Left ventricle myocardium superior (tissue), 1 donor: ENCODE measurements at regions not wholly inside any gene's neighbourhood (a gene's known extent, or its start where the extent isn't known, plus 50 kb on each side); places are given as distances from the start of the nearest gene placed in this dataset.

Experiments
- ATAC-seq: fragments of 200-7000 bp; cut with Tn5 transposase; one replicate; pipeline ENCODE4 v1.9.1; 2020; ENCODE audit warnings: mild to moderate bottlenecking, moderate library complexity
- DNase-seq: peaks from one replicate; pipeline ENCODE4 v3.0.0-alpha.2; 2020
- intact Hi-C: fragments of 100-400 bp; cut with micrococcal nuclease; formaldehyde crosslinking; loops from one replicate; pipeline ENCODE4 v1.11.0; 2022
- donor health status: DM: no; HTN: yes; CAD: no; lungs with severe emphysema.

DNA sequence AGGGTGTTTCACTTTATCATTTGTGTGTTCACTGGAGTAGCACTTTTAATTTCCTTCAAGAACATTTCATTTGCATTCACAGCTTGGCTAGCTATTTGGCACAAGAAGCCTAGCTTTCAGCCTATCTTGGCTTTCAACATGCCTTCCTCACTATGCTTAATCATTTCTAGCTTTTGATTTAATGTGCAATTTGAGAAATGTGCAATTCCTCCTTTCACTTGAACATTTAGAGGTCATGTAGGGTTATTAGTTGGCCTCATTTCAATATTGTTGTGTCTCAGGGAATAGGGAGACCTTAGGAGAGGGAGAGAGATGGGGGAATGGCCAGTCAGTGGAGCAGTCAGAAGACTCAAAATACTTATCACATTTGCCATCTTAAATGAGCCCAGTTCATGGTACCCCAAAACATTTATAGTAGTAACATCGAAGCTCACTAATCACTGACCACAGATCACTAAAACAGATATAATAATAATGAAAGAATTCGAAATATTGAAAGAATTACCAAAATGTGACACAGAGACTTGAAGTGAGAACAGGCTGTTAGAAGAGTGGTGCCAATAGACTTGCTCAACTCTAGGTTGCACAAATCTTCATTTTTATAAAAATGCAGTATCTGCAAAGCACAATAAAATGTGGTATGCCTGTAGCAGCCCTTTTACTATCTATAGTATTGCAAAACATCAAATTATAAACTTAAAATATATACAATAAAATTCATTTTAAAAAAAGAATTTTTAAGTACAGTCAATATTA, 561.2 kb downstream of the METTL4 start:
- ATAC-seq (peak; percentile 86), DNase-seq (no peak)
- intact Hi-C loops, result loop anchor here (10.0 kb wide), 1 partner anchor 65 kb away; no protein-coding TSS in a partner anchor

DNA sequence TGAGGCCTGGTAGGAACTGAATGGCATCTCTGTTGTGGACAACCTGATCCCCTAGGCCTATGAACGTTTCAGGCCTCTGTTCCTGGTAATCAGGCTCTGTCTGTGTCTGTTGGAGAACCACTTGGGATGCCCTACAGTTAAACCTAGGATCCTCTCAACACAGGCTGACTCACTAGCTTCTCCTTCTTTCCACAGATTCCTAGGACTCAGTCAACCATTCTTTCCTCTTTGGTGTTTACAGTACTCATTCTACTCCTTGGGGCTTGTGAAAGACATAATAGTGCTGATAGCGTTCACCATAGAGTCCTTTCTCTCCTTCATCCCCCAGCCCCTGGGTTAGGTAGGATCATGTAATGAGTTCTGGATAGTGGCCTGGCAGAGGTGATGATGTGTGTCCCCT, 544.3 kb downstream of the METTL4 start:
- intact Hi-C loops, result no loop called here
- ATAC-seq, result no peak
- no peak for DNase-seq

DNA sequence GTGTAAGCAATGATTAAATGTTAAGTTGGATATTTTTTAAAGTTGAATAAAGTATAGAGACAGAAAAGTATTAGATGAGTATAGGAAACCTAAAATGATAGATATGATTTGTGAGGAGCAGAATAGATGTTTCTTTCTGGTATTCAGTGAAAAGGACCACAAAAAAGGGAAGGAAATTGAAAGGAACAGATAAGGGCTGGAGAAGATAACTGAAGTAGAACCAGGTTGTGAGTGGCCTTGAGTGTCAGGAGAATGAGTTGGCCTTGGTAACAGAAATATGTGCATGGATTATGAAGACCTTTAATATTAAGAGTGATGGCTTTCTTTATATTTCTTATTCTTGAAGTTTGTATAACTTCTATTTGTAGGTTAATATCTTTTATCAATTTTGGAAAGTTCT, 543.5 kb downstream of the METTL4 start:
- DNase-seq, result no peak
- intact Hi-C loops, result no loop called here
- ATAC-seq, result no peak

DNA sequence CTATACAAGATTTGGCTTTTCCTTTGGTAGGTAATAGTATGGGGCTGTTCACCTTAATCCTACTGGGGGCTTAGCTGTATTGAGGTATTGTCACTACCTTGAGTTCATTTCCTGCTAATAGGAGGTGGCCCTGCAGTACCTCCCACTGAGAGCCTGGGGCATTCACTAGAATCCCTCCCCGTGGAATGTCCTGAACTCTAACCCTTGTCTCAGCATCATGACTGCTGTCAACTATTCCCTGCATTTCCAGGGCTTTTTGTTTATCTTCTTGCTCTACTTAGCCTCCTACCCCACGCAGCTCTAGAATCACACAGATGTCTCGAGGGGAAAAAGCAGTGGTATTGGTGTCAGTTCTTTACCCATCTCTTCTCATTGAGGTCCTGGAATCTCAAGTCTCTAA, 542.3 kb downstream of the METTL4 start:
- DNase-seq (no peak), ATAC-seq (no peak)
- intact Hi-C loops, result no loop called here

DNA sequence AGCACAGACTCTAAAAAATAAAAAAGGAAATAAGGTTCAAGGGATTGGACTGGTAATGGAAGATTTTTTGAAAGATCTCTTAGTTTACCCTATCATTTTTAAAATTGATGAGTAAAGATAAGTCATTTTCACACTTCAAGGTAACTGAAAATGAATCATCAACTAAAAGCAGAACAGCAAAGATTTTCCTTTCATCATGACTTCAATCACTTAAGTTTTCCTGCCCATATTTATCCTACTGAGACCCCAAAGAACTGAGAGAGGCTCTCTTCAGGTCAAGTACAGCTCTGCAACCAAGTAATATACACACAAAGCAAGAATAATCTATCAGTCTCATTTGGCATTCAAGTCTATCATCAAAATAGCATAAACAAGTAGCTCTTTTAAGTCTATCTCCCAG, 540.7 kb downstream of the METTL4 start:
- intact Hi-C loops, result no loop called here
- ATAC-seq, result no peak
- DNase-seq, result no peak

DNA sequence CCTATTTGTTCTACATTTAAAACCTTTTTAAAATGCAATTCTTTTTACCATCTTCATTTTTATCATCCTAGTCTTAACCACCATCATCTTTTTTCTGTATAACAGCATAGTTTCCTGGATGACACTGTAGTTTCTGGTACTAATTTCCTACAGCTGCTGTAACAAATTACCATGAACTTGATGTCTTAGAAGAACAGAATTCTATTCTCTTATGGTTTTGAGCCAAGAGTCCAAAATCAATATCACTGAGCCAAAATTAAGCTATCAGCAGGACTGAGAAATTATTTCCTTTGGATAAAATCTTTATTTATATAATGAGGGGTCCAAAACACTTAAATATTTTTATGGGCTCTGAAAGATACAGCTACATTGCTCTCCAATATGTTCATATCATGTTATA, 539.3 kb downstream of the METTL4 start:
- ATAC-seq (no peak), DNase-seq (no peak)
- intact Hi-C loops, result no loop called here

DNA sequence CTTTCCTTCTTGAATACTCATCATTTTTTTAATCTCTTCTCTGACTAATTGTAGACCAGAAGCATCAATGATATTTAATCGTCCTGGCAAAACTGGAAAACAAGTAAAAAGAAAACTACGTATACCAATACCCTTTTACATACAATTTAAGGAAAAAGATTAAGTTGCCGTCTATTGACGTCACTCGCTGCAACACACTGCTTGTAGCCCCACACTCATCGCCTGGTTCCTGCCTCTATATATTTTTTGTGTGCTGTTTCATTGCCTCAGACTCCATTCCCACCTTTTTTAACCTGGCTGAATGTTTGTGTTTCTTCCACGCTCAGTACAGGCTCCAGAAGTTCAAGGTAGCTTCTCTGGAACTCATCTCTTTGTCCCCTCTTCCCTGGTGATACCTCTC, 536.2 kb downstream of the METTL4 start:
- DNase-seq (no peak), ATAC-seq (no peak)
- intact Hi-C loops, result no loop called here

DNA sequence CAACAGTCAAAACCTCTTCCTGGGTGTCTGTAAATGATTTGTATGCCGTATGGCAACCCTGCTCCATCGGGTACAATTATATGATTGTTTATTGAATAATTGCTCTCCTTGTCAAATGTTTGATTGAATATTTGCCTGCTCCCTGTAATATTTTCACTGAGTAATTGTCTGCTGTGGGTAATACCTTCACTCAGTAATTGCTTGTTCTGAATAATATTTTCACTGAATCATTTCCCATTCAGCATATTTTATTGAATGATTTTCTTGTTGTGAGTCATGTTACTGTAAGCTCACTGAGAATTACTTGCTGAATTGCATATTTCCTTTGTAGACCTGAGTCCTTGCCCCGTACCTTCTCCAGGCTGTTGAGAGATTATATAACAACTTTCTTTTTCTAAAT, 535.2 kb downstream of the METTL4 start:
- intact Hi-C loops, result no loop called here
- ATAC-seq, result no peak
- no peak for DNase-seq

DNA sequence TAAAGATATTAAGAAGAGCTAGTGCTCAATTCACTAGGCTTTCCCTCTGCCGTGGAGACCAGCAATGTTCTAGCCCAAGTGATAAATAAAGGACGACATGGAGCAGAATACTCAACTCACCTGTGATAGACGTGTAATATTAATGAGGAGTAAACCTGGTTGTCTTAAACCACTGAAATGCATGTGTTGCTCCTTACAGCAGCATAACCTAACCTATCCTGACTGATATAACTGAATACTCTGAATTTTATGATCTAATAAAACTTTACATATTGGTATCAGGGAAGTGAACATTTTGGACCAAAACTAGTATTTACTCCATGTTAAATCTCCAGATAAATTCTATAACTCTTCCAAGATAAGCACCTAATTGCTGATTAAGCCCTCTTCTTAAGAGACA, 531.0 kb downstream of the METTL4 start:
- no peak for ATAC-seq
- intact Hi-C loops, result no loop called here
- DNase-seq, result no peak

DNA sequence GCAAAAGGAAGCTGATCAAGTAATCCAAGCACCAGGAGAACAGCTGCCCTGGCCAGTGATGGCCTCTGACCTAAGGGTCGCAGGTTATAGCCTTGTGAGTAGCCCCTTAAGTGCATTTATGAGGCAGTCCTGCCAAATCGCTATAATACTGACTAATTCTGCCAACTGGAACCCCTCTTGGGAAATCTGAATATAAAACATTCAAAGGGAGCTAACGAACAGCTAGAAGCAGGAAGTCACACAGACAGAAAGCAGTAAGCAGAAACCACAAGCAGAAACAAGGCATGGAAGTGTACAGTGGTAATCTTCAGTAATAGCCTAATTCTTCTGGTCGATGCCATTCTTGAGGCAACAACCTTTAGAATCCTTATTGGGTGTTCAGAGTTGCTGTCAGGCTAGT, 521.3 kb downstream of the METTL4 start:
- DNase-seq, result no peak
- intact Hi-C loops, result no loop called here
- ATAC-seq, result peak; percentile 51

DNA sequence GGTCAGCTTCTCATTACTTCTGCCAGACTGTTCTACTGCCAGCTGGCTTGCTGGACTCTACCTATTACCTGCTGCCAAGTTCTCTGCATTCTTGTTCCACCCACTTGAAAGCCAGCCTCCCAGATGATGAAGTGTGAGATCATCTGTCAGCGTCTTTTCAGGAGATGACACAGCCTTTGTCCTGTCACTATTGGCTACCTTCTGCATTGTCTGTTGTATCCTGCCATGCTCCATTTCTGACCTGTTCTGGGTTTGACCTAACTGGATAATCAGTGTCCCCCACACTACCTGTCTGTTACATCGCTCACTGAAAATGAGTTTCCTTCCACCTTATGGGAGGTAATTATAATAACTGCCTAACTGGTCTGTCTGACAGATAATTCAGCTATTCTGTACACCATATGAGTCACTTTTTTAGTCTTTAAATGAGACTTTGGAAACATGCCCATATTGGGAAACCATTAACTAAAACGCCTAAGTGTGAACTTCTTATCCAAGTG, 520.6 kb downstream of the METTL4 start:
- intact Hi-C loops, result no loop called here
- ATAC-seq, result peak; percentile 50
- no peak for DNase-seq

DNA sequence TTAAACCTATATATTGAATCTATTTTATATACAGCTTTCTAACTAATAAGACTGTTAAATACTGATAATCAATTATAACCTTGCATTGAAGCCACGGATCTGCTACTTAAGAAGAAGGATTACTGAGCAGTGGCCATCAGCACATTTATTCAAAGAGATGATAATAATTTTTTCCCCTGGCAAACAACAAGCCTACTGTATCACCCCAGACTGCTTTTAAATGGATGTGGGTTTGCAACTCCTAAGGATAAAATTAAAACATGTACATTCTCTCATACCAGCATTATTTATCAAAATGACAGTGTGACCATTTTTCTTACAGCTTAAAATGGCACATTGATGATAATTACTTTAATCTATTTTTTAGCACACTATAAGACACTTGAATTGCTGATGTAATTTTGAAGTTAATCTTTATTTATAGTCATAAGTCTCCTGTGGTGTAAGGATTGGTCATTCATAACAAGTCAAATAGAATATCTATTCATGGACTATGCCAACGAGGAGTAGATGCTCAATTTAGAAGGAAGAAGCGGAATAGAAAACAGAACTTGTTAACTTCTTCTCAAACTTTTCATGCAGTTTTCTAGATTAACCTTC, 517.7 kb downstream of the METTL4 start:
- intact Hi-C loops, result no loop called here
- ATAC-seq, result no peak
- no peak for DNase-seq

DNA sequence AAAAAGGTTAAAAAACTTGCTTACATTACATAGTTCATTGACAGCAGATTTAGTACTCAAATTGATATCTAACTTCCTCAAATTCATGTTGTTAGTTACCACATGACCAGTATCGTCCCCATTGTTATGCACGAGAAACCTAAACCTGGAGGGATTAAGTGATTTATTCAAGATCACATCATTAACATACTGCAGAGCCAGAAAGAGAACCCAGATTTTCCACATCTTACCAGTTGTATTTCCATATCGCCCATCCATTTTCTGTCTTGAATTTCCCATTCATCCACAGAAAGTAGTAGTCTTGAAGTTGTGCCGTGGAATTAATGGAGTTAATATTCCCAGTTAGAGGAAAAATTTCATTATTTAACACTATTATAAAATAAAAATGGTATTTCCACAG, 512.0 kb downstream of the METTL4 start:
- ATAC-seq, result no peak
- intact Hi-C loops, result no loop called here
- DNase-seq, result no peak

DNA sequence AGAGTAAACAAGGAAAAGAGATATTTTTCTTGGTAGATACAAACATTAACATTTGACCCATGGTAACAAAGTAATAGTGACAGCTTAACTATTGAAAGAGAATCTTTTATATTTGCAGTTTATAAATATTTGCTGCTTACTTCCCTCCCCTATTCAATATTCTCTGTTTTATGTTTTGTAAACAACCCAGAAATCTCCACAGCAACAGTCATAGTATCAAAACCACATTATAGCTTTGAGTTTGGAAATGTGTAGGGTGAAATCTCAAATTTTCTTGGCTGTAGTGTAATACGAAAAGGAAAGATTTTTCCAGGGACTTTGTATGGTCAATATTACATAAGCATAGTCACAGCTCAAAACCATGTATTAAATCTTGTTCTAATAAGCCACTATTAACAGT, 511.2 kb downstream of the METTL4 start:
- intact Hi-C loops, result no loop called here
- no peak for DNase-seq
- no peak for ATAC-seq

DNA sequence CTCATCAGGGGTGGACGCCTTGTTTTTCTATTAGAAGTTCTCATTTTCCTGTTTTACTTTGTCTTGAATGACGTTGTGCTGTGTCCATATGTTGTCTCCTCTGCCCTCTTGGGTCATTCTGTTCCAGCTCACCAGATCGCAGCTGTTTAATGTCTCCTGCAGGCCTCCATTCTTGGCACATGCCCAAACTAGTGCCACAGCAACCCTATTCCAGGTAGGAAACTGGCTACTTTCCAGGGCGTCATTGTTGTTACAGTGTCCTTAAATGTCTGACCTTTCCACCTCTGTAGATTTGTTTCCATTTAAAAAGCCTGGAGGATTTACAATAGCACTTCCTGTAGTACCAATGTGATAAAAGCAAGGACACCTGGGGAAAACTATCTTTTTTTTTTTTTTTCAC, 500.7 kb downstream of the METTL4 start:
- ATAC-seq (no peak), DNase-seq (no peak)
- intact Hi-C loops, result loop anchor here (10.0 kb wide), 1 partner anchor 56 kb away; no protein-coding TSS in a partner anchor

DNA sequence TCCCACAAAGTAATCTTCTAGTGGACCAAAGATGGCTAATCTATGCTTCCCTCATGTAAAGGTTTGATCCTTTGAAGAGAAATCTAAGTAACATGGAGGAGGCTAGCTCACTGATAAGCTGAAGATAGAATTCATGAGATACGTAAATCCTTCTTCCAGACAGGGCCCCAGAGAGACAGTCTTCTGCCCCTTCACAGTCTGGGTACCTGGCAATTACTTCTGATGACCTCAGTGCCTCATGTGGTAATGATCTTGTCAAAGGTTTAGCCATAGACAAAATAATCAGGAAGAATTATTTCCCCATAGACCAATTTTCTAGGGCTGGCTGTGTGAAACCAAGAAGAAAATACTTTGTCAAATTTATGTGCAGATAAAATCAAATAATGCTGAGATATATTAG, 495.8 kb downstream of the METTL4 start:
- DNase-seq (no peak), ATAC-seq (no peak)
- intact Hi-C loops, result loop anchor here (10.0 kb wide), 1 partner anchor 61 kb away; no protein-coding TSS in a partner anchor

DNA sequence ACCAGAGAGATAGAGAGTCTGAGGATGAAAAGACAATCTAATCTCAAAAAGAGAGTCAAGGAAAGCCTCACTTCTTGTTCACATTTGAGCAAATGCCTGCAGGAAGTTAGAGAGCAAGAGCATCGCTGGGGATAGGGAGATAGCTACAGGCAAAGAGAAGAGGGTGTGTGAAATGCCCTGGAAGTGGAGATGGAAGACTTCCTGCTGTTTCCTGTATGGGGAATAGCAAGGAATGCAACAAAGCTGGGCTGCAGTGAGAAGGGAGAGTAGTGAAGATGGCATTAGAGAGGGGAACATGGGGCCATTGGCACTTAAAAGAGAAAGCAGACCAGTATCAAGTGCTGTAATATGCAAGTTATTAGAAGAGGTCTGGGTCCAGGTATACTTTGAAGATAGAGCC, 488.6 kb downstream of the METTL4 start:
- no peak for DNase-seq
- no peak for ATAC-seq
- intact Hi-C loops, result loop anchor here (10.0 kb wide), 1 partner anchor 488 kb away; no protein-coding TSS in a partner anchor

DNA sequence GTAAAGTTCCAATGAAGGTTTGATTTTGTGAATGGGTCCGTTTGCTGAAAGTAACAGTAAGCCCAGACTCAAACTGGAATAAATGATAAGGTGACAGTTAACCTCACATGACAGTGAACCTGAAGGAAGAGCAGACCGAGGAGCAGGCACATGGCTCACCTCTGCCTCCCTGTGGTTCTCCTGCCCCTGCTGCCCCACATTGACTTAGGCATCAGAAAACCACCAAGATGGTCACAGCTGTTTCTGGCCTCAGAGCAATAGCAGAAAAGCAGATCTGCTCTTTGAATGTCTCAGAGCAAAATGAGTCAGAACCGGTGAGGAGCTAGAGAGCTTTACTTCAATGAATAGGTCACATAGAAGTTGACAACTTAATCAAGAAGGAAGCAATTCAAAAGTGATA, 487.6 kb downstream of the METTL4 start:
- intact Hi-C loops, result loop anchor here (10.0 kb wide), 1 partner anchor 489 kb away; no protein-coding TSS in a partner anchor
- ATAC-seq (no peak), DNase-seq (peak; percentile 19)

DNA sequence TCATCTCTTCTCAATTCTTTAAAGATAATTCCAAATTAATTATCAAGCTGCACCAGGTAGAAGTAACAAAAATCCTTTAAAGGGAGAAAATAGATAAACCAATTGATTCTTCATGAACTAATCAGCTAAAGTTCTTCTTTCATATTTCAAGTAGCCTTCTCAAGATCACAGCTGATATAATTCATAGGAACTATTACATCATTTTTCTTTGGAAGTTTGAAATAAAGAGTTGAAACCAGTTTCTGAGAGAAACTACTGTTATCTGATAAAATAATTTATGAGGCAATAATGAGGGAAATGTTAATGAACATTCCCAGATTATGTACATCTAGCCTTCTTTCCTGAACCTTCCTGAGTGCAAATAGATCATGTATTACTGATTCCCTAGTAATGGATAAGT, 484.9 kb downstream of the METTL4 start:
- ATAC-seq (no peak), DNase-seq (no peak)
- intact Hi-C loops, result loop anchor here (10.0 kb wide), 1 partner anchor 492 kb away; no protein-coding TSS in a partner anchor

DNA sequence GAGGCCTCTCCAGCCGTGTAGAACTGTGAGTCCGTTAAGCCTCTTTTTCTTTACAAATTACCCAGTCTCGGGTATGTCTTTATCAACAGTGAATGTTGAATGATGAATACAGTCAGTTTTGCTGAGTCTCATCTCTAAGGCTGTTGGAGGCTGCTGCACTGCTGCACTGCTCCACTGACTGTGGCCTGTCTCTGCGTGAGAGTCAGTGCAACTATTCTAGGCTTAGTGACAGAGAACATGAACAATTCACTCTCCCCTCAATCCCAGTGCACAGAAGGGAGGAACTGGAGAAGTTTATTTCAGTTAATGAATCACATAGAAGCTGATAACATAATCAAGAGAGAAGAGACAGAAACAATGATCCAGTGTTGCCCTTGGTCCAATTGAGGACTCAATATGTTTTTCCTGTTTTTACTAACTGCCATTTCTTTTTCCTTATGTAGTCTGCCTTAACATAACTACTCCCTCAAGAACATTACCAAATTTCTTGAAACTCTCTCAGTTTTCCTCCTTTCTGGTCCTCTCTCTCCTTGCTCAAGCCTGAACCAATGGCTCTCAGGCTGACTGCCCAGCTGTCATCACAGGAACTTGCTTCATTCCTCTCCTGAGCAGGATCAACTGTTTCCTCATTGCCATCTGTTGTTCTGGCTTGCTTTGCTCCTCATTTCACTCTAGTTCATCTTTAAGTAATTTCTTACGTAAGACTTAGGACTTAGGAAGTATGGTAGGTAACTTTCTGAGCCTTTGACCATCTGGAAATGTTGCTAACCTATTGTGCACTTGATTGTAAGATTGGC, 483.2 kb downstream of the METTL4 start:
- intact Hi-C loops, result loop anchor here (10.0 kb wide), 1 partner anchor 493 kb away; no protein-coding TSS in a partner anchor
- peak; percentile 97 for ATAC-seq
- peak; percentile 74 for DNase-seq
